Hematopoietic multipotent progenitor cell (in vitro differentiated cells): ENCODE measurements at regions not wholly inside any gene's neighbourhood (a gene's known extent, or its start where the extent isn't known, plus 50 kb on each side); places are given as distances from the start of the nearest gene placed in this dataset.

Experiments
- DNase-seq, 3 donors: peaks; one replicate each; pipeline ENCODE4 v3.0.0-alpha.2; 2011 to 2015; ENCODE audit warnings: low read depth in 2 of 3, low spot score in 2 of 3

- no peak for DNase-seq
These were observed 65.8 kb upstream of the CFAP46 start for GRCh38 chr10:133008196-133008595.

GRCh38 chr10:133007360-133007858, 65.0 kb upstream of the CFAP46 start:
- no peak for DNase-seq

DNA sequence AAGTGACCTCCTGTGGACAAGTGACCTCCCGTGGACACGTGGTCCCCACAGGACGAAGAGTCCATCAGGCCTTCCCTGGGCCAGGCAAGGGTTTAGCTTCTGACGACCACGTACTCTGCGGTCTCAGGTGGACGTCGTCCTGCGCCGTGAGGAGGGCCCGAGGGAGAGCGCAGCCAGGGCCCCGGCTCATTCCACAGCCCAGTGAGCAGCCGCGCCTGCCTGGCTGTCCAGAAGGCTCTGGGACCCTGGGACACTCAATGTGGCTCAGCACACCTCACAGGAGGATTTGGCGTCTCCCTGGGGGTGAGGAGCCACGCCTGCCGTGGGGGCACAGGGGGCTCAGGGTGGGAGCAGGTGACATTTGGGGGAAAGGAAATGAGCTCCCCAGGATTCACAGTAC, 64.4 kb upstream of the CFAP46 start:
- DNase-seq = no peak

- DNase-seq = no peak
These were observed 63.8 kb upstream of the CFAP46 start for GRCh38 chr10:133006202-133006601.

DNA sequence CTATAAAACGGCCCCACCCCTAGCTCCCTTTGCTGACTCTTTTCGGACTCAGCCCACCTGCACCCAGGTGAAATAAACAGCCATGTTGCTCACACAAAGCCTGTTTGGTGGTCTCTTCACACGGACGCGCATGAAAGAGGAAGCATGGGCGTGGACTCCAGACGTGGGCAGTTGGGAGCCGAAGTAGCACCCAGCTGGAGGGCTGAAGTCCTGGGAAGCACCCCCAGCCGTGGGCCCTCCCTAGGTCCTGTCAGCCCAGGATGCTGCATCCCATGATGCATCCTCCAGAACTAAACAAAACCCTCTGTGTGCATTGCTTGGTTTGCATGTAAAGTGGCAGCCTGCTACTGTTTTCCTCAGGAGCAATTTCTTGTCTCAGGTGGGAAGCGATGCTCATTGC, 62.1 kb upstream of the CFAP46 start:
- DNase-seq = no peak

DNA sequence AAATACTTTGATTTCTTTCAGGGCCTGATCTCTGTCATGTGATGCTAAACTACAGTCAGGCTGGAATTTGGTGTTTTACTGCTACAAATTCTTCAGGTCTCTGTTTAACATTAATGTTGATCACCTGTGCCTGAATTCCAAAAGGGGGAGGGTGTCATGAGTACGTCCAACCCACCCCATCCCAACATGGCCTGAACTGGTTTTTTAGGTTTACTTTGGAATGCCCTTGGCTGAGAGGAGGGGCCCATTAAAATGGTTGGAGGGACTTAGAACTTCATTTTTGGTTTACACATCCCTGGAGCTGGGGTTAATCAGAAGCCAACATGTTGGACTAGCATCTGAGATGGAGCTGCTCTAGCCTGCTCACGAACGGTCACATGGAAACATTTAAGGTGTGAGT, 60.8 kb upstream of the CFAP46 start:
- no peak for DNase-seq

- DNase-seq = no peak
These were observed 60.3 kb upstream of the CFAP46 start for GRCh38 chr10:133002685-133003084.

- no peak for DNase-seq
These were observed 58.7 kb upstream of the CFAP46 start for GRCh38 chr10:133001114-133001513.

- DNase-seq = no peak
These were observed 58.3 kb upstream of the CFAP46 start for GRCh38 chr10:133000648-133001047.

GRCh38 chr10:132997517-132998265, 55.3 kb upstream of the CFAP46 start:
- DNase-seq = no peak

DNA sequence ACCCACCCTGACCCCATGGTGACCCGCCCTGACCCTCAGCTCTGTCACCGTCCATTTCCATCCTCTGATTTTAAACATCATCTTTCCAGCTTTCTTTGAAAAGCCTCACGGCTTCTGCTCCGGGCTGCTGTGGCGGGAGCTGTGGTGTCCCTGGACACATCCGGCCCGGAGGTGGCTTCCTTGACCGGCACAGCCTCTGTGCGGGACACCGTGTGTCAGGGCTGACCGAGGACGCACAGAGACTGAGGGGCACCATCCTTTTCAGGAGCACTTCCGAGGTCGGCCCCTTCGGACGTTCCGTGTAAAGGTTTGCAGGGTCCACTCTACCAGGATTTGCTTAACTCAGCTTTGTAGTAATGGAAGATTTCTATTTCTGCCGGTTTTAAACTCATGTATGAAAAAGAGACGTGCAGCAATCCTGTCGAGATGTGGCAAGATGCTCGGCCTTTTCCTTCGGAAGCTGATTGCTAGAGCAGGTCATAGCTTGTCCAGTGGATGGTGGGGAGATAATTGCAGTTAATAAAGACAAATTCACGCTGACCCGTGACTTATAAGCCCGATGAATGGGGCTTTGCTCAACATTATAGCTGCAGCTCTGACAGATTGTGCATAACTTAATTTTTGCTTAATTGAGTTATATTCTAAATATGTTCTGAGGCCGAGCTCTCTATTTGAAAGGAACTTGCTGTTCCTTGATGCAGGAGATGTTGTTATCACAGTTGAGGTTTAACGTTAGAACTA, 54.4 kb upstream of the CFAP46 start:
- no peak for DNase-seq

GRCh38 chr10:132995909-132996602, 53.7 kb upstream of the CFAP46 start:
- DNase-seq = no peak

DNA sequence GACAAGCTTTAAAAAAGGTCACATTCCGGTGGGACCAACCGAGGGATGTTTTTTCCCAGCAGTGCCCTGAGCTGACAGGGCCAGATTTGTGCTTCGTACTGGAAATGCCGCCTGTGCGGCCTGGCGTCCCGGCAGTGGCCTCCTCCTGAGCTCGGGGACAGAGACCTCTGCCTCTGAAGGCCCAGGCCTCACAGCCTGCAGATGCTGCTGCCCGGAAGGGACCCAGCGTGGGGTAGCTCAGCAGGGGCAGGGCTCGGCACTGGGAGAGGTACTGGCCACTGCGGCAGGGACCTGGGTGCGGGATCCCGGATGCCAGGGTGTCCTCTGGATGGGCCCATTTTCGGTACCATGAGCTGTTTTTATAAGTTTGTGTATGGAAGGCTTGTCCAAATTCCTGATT, 52.4 kb upstream of the CFAP46 start:
- no peak for DNase-seq

DNA sequence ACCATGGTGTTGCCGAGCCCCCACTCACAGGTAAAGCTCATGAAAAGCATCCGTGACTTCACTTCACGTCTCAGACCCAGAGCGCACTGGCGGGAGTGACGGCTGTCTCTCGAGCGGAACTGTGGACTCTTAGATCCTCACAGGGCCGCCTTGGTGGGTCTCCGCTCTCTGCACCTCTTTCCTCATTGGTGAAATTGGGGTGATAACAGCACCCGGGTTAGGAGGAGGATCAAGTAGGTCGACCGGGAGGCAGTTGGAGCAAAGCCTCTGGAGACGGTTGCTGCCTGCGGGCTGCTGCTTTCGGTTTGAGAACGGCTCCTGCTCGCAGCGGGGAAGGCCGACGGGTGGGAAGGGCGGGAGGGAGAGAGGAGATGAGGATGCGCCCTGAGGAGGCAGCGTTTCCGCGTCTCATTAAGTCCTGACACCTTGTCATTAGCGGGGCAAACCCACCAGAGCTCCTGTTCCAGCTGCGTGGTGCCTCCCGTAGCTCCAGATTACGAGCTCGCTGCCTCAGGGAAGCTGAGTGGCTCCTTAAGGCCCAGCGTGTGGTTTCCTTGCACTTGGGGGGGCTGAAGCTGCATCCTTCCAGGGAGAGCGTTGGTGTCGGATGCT, 51.9 kb upstream of the CFAP46 start:
- no peak for DNase-seq

GRCh38 chr10:132993271-132994184, 51.2 kb upstream of the CFAP46 start:
- no peak for DNase-seq

- DNase-seq = no peak
These were observed 50.3 kb upstream of the CFAP46 start for GRCh38 chr10:132992433-132993215.
